ENCODE measurements at regions not wholly inside any gene's neighbourhood (a gene's known extent, or its start where the extent isn't known, plus 50 kb on each side); places are given as distances from the start of the nearest gene placed in this dataset.

GRCh38 chr2:153299809-153300208 is 178.8 kb downstream of the RPRM start:
- TF ChIP-seq CTCF (IDR thresholded peaks at IDR 0.05) (no peak), POLR2A (IDR thresholded peaks at IDR 0.05) (no peak)
